T-helper 2 cell (primary cell): ENCODE measurements at regions not wholly inside any gene's neighbourhood (a gene's known extent, or its start where the extent isn't known, plus 50 kb on each side); places are given as distances from the start of the nearest gene placed in this dataset.

ENCODE experiments used
- DNase-seq, 5 experiments: peaks; one replicate each; pipeline versions ENCODE4 v3.0.0 to v3.0.0-alpha.2; 2012 to 2022

GRCh38 chr7:17020250-17020649 is 138.5 kb upstream of the AGR3 start:
- no peak for DNase-seq

GRCh38 chr7:17021205-17021604 is 139.4 kb upstream of the AGR3 start:
- DNase-seq = no peak

DNA sequence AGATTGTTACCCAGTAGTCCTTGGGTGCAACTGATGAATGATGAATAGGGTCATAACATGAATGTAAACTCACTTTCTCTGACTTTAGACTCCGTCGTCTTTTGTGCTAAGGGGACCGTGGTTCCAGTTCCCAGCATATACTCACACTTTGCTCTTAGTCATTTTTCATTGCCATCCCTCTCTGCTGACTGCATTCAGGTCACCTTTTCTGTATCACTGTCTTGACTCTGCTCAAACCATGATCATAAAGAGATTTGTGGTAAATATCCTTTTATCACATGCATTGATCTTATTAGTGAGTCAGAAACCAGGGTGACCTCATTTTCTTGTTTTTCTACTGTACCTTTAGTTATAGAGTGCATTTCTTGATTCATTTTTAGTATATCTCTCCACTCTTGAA is 141.1 kb upstream of the AGR3 start:
- peak in 2 of 5 experiments; percentile 3 to 88 for DNase-seq

GRCh38 chr7:17026269-17026668 is 144.5 kb upstream of the AGR3 start:
- DNase-seq = peak in 1 of 5 experiments; percentile 36

- no peak for DNase-seq
These were observed 145.5 kb upstream of the AGR3 start for GRCh38 chr7:17027143-17027788.

DNA sequence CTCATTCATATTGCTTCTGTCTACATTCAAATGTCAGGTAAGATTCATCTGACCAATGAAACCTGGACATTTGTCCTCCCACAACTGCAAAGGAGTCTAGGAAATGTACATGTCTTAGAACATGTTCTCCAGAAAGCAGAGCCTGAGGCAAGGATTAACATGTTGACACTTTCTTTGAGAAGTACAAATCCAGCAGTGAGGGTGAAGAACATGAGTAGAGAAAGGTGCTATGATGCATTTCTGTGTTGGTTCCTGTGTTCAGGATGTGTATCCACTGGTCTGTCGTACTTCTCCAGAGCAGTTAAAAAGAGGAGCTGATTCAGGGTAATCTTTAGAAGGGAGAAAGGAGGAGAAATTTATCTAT is 146.0 kb upstream of the AGR3 start:
- no peak for DNase-seq

DNA sequence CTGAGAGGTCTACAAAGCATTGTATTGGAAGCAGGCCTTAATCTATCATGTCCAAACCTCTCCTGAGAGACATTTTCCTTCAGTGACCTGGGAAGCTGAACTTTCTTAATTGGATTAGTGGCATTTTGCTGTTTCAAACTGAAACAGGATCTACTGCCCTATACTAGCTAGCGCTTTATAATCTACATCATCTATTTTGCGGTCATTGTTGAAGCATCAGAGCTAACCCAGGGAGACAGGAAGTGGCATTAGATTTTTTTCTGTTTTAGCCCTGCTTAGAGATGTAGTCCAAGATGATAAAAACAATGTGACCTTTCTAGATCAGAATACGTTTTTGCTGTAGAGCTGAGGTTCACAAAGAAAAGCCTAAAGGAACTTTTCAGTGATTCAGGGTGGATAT is 147.4 kb upstream of the AGR3 start:
- peak in 2 of 5 experiments; percentile 31 to 85 for DNase-seq

GRCh38 chr7:17030559-17030958 is 148.8 kb upstream of the AGR3 start:
- DNase-seq = peak in 1 of 5 experiments; percentile 42

- DNase-seq = peak in 1 of 5 experiments; percentile 89
These were observed 150.2 kb upstream of the AGR3 start for GRCh38 chr7:17031906-17032551.

DNA sequence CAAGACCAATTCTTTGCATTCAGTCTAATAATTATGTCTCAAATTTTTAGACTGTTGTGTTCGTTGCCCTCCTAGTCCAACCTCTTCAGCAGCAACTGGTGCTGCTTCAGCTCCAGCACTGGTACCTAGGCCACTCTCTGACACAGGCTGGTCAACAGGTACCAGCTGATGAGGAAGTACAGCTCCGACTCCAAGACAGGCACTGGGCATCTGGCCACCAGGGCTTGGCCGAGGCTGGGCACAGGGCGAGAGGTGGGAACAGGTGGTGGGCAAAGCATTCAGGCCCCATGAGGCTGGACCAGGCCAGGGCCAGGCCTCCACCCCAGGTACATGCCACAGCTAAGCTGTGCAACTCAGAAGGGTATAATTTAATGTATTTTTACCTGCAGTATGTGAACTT is 151.5 kb upstream of the AGR3 start:
- DNase-seq = no peak

- DNase-seq = no peak
These were observed 154.8 kb upstream of the AGR3 start for GRCh38 chr7:17036584-17036983.

DNA sequence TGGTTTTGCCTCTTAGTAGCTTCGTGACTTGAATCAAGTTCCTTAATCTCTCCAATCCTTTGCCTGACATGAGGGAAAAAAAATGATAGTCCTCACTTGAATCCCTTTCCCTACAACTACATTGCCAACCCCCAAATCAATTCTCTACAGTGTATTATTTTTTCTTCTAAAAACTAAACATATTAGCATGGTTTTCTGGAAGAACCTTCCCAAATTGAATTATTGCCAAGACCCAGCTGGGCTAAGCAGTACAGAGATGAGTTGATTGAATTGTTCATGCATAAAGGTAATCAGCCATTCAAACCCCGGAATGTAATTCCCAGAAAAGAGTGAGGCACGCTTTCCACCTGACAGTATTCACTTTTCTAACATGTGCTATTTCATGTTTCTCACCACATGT is 155.6 kb upstream of the AGR3 start:
- no peak for DNase-seq

- no peak for DNase-seq
These were observed 156.5 kb upstream of the AGR3 start for GRCh38 chr7:17038160-17038782.

- no peak for DNase-seq
These were observed 157.0 kb upstream of the AGR3 start for GRCh38 chr7:17038783-17039170.

DNA sequence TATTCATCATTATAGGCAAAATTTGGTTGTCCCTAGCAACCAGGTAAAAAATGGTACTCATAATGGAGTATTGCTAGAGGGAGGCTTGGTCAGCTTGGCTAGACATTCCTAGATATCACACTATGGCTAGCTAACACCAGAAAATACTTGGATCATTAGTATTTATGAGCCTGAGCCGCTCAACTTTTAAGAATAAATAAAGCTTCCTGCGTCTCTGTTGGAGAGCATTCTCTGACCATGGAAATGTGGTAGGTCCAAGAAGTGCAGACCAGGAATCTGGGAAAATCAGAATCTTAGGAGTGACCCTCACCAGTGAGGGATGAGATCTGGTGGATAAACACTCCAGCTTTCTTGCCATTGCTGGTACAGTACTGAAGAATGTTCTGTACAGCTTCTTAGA is 157.6 kb upstream of the AGR3 start:
- DNase-seq = no peak

DNA sequence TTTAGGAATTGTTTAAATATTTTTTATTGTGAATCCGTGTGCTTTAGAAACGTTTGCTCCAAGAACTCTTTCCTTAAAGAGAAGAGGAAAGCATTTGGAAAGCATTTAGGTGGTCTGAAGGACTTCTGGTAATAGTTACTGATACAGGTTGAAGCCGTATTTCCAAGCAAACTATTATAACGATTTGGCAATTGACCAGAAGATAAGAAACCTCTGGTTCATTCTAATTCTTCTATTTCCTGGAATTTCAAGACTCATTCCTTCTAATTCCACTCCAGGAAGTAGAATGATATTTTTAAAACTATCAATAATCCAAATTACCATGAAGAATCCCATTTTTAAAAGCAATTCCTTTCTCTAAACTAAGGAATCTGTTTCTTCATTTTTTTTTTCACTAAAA is 158.9 kb upstream of the AGR3 start:
- DNase-seq = no peak

DNA sequence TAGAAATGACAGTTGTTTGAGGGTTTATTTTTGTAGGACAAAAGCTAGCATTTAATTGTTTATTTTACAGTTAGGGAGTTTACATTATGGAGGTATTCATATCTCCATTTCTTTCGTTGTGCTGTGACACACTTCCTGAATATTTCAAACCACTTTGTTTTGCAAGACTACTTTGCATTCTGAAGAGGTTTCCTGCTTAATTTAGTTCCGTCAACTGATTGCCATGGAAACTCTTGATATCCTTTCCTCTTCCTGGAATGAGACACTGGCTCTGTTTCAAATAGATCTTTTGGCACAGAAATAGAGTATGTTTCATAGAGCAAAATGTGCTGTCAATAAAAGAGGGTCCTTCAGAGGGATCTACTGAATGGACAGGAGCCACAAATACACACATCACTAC is 159.5 kb upstream of the AGR3 start:
- DNase-seq = peak in 1 of 5 experiments; percentile 76

GRCh38 chr7:17042211-17042610 is 160.4 kb upstream of the AGR3 start:
- DNase-seq = no peak

GRCh38 chr7:17043012-17043877 is 161.5 kb upstream of the AGR3 start:
- DNase-seq = peak in 1 of 5 experiments; percentile 49

DNA sequence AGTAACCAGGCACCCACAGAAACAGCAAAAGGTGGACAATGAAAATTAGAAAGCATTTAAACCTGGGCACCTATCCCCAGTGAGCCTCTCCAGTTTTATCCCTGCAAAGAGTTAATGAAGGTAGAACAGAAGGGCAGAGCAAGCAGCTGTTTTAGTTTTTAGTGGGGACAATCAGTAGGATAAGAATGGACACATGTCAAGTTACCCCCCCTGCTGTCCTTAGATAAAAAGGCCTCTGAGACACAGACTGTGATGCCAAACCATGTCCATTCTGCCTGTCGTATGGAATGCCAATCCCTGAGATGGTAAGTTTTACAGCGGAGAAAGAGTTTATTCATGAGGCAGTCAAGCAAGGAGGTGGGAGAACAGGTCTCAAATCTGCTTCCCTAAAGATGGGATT is 162.6 kb upstream of the AGR3 start:
- no peak for DNase-seq

DNA sequence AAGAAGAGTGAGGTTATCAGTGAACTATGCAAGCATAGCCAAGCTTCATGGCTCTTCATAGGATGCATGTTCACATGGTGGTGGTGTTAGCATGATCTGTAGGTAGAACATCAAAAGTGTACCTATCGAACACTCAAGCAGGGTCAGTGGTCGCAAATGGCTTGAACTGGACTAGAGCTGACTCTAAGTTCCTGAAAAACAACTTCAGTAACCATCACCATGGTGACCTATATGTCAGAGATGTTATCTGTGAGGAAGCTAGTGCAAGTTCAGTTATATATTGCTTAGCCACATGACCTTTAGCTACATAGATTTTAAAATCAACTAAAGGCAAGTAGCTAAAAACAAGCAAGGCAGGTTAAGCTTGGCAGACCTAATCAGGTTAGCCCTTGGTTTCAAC is 163.1 kb upstream of the AGR3 start:
- DNase-seq = peak in 1 of 5 experiments; percentile 46

DNA sequence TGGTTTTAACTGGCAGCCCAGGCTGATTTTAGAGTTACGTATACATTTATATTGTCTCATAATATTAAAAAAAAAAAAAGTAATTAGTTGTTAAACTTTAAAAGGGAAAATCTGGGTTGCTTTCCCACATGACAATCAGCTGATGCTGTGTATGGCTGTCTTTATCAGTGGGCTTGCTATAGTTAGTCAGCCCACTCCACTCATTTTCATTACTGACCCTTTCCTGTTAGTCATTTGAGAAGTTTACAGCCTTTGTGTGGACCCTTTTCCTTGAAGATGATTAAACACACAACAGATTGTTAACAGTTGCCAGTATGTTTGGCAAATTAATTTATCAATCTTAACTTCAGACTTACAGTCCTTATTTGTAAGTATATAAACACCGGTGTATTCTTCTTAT is 164.5 kb upstream of the AGR3 start:
- DNase-seq = no peak

- DNase-seq = no peak
These were observed 164.9 kb upstream of the AGR3 start for GRCh38 chr7:17046666-17047065.
